GM12878 (cell line): ENCODE measurements at regions not wholly inside any gene's neighbourhood (a gene's known extent, or its start where the extent isn't known, plus 50 kb on each side); places are given as distances from the start of the nearest gene placed in this dataset.

Experiments used
- ATAC-seq: fragments of 200-7000 bp; cut with Tn5 transposase; 3 replicates; pipeline ENCODE4 v1.9.1; 2020; ENCODE audit warnings: mild to moderate bottlenecking, moderate library complexity
- BruUV-seq: library from RNA; stranded (reverse); fragments of 400-500 nt; replicated peaks from 2 replicates; lab custom pipeline; 2021; lab: Mats Ljungman, UMichigan
- CTCF ChIA-PET: fragments of 300-600 bp; sonication (Branson Sonifier 250); formaldehyde crosslinking; extraction: SDS; loops from one replicate; lab custom pipeline; 2021; ENCODE audit warnings: inconsistent platforms; lab: Yijun Ruan, JAX
- POLR2A ChIA-PET: fragments of 350-600 bp; formaldehyde crosslinking; extraction: SDS; loops from one replicate; lab custom pipeline; 2021; ENCODE audit warnings: inconsistent platforms; lab: Charles Lee
- RAD21 ChIA-PET: fragments of 300-600 bp; sonication (Branson Sonifier 250); formaldehyde crosslinking; loops from one replicate; lab custom pipeline; 2023; ENCODE audit warnings: antibody characterized with exemption; ENCODE audit not compliant: unreplicated experiment; lab: Charles Lee
- SMC1A ChIA-PET: fragments of 300-600 bp; sonication (Branson Sonifier 250); formaldehyde crosslinking; loops from one replicate; lab custom pipeline; 2023; ENCODE audit not compliant: unreplicated experiment, uncharacterized antibody; lab: Charles Lee
- DNase-seq: peaks from one replicate; pipeline ENCODE4 v3.0.0-alpha.2; 2011; ENCODE audit warnings: low read depth, low spot score
- FAIRE-seq: peaks from 3 replicates; lab custom pipeline; 2011; peaks lifted over from hg19 to GRCh38; lab: Jason Lieb, UNC
- H2AFZ ChIP-seq: 2 replicates; pipeline ENCODE4 v1.6.0; 2011; ENCODE audit warnings: low read depth, low read length, control low read depth; ENCODE audit not compliant: control insufficient read depth
- H3K27ac ChIP-seq: 2 replicates; pipeline ENCODE4 v1.5.1; 2011; ENCODE audit warnings: control low read depth; ENCODE audit not compliant: control insufficient read depth, insufficient read depth
- H3K27me3 ChIP-seq, 2 experiments: replicated peaks in 1 of 2; 2 replicates each; pipeline versions ENCODE4 v1.6.0 to v1.6.1; 2011; ENCODE audit warnings: low read length in 1 of 2; ENCODE audit not compliant: control insufficient read depth in 2 of 2, insufficient read depth in 2 of 2
- H3K36me3 ChIP-seq, 2 experiments: 2 replicates each; pipeline ENCODE4 v1.5.1; 2011; ENCODE audit warnings: low read length in 1 of 2; ENCODE audit not compliant: control insufficient read depth in 2 of 2, insufficient read depth in 2 of 2
- H3K4me1 ChIP-seq: 2 replicates; pipeline ENCODE4 v1.6.1; 2011; ENCODE audit warnings: mild to moderate bottlenecking, low read length, moderate library complexity, mixed read lengths; ENCODE audit not compliant: control insufficient read depth, insufficient read depth
- H3K4me2 ChIP-seq: 2 replicates; pipeline ENCODE4 v1.6.0; 2011; ENCODE audit warnings: control low read depth; ENCODE audit not compliant: control insufficient read depth, insufficient read depth
- H3K4me3 ChIP-seq: fragments of 200-600 bp; sonication (generic); 2 replicates; pipeline ENCODE4 v1.5.1; 2016
- H3K79me2 ChIP-seq: 2 replicates; pipeline ENCODE4 v1.6.0; 2011; ENCODE audit warnings: low read length; ENCODE audit not compliant: control insufficient read depth, insufficient read depth
- H3K9ac ChIP-seq: 2 replicates; pipeline ENCODE4 v1.8.0; 2011; ENCODE audit warnings: low read length, control low read depth, mixed read lengths; ENCODE audit not compliant: control insufficient read depth, insufficient read depth
- H3K9me3 ChIP-seq: replicated peaks from 3 replicates; pipeline ENCODE4 v1.5.1; 2011; ENCODE audit warnings: mild to moderate bottlenecking, low read length; ENCODE audit not compliant: control insufficient read depth, insufficient read depth
- H4K20me1 ChIP-seq: 2 replicates; pipeline ENCODE4 v1.6.0; 2011; ENCODE audit not compliant: control insufficient read depth, insufficient read depth
- CHD2 ChIP-seq: IDR thresholded peaks from 2 replicates; pipeline ENCODE4 v1.6.1; 2011; ENCODE audit warnings: low read depth, low read length, improper control_type of control experiment, borderline replicate concordance
- CREB1 ChIP-seq: IDR thresholded peaks from 2 replicates; pipeline ENCODE4 v1.6.1; 2012; ENCODE audit warnings: low read depth, mild to moderate bottlenecking, inconsistent platforms
- EZH2 ChIP-seq: IDR thresholded peaks from 2 replicates; pipeline ENCODE4 v1.6.1; 2012; ENCODE audit warnings: low read depth, mild to moderate bottlenecking, control low read depth, inconsistent platforms, low read length, borderline replicate concordance; ENCODE audit not compliant: control insufficient read depth
- NFIC ChIP-seq: IDR thresholded peaks from 2 replicates; pipeline ENCODE4 v1.6.1; 2012; ENCODE audit warnings: low read depth, mild to moderate bottlenecking, inconsistent platforms, low read length, moderate library complexity
- NR2F1 ChIP-seq: fragments of 450-650 bp; conservative IDR thresholded peaks from 2 replicates; pipeline ENCODE4 v1.6.1; 2017; ENCODE audit warnings: mild to moderate bottlenecking
- PBX3 ChIP-seq: IDR thresholded peaks from 2 replicates; pipeline ENCODE4 v1.6.1; 2011; ENCODE audit warnings: mild to moderate bottlenecking, low read depth, low read length, moderate library complexity; ENCODE audit not compliant: insufficient replicate concordance
- POU2F2 ChIP-seq: IDR thresholded peaks from 3 replicates; pipeline ENCODE4 v1.6.1; 2011; ENCODE audit warnings: low read depth, mild to moderate bottlenecking, low read length, borderline replicate concordance
- RUNX3 ChIP-seq: IDR thresholded peaks from 2 replicates; pipeline ENCODE4 v1.6.1; 2012; ENCODE audit warnings: low read length, inconsistent platforms
- SUPT20H ChIP-seq: IDR thresholded peaks from 2 replicates; pipeline ENCODE4 v1.6.1; 2011; ENCODE audit warnings: low read depth, mild to moderate bottlenecking, low read length, moderate library complexity, borderline replicate concordance; ENCODE audit not compliant: control insufficient read depth
- USF1 ChIP-seq: IDR thresholded peaks from 2 replicates; pipeline ENCODE4 v1.6.1; 2011; ENCODE audit warnings: borderline replicate concordance, low read depth, mild to moderate bottlenecking, moderate library complexity, mixed read lengths, low read length; ENCODE audit not compliant: insufficient read depth; ENCODE audit errors: extremely low read length
- ZZZ3 ChIP-seq: IDR thresholded peaks from 2 replicates; pipeline ENCODE4 v1.6.1; 2011; ENCODE audit warnings: low read depth; ENCODE audit not compliant: control insufficient read depth, insufficient read length
- WGBS: methylation state at CpG from one replicate; pipeline ENCODE4 v1.1.6; 2016; ENCODE audit warnings: low lambda C conversion rate; ENCODE audit not compliant: insufficient replicate concordance, insufficient coverage; ENCODE audit errors: missing lambda C conversion rate; 5-methylcytosine and 5-hydroxymethylcytosine counted together
- in situ Hi-C: fragments of 300-500 bp; cut with MboI; formaldehyde crosslinking; loops from 9 replicates; pipeline ENCODE4 v1.14.3; 2018; ENCODE audit warnings: mixed read lengths
- intact Hi-C: fragments of 100-400 bp; cut with micrococcal nuclease; formaldehyde crosslinking; loops from one replicate; pipeline ENCODE4 v1.14.2; 2022; ENCODE audit not compliant: unreplicated experiment

- TF ChIP-seq PBX3 = no peak
- TF ChIP-seq EZH2 = no peak
- TF ChIP-seq NFIC = no peak
Measured at GRCh38 chr2:220465700-220466099, 838.3 kb downstream of the SLC4A3 start (continued).

DNA sequence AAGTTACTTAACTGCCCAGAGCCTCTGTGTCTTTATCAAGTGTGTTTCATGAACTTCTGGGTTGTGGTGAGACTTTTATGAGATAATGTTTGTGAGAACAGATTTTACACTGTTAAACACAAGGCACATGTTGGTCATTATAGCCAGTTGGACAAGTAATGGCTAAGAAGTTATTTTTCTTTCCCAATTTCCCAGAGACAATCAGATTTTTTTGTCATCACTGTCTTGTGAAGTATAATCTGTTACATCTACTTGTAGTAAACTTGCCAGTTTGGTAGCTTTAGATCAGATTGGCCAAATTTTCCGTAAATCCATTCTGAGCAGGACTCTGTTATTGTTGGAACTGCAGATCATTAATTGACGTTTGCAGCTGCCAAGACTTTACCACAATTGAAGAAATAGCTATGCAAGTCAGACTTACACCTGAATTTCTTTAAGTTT lies 838.8 kb downstream of the SLC4A3 start:
- RAD21 ChIA-PET = no interaction called here
- SMC1A ChIA-PET = no interaction called here
- POLR2A ChIA-PET = no interaction called here
- H3K79me2 ChIP-seq = no peaks in the 10 kb centered on the region
- CTCF ChIA-PET = no interaction called here
- no peak for TF ChIP-seq ZZZ3
- no peak for TF ChIP-seq NR2F1
- TF ChIP-seq CREB1 = no peak
- TF ChIP-seq RUNX3 = no peak
- no peak for TF ChIP-seq POU2F2
- TF ChIP-seq USF1 = no peak
- TF ChIP-seq SUPT20H = no peak
- TF ChIP-seq CHD2 = no peak
- in situ Hi-C loops (no loop called here), intact Hi-C loops (no loop called here)
- H3K9me3 ChIP-seq = no peaks in the 10 kb centered on the region
- no peaks in the 10 kb centered on the region for H4K20me1 ChIP-seq
- no peaks in the 10 kb centered on the region for H3K27me3 ChIP-seq
- no peak overlapping the region for H3K27ac ChIP-seq
- DNase-seq (no peak), ATAC-seq (no peak), FAIRE-seq (no peak)
- no peak overlapping the region for H3K4me2 ChIP-seq
- H3K9ac ChIP-seq = no peak overlapping the region
- BruUV-seq = no TSS peak
- no peaks in the 10 kb centered on the region for H3K36me3 ChIP-seq
- no peak overlapping the region for H2AFZ ChIP-seq
- H3K4me3 ChIP-seq = no peak overlapping the region
- WGBS = 2% methylated on average over 2 of the region's 2 CpGs
- H3K4me1 ChIP-seq = no peaks in the 10 kb centered on the region
